Activated CD8-positive, alpha-beta memory T cell treated with anti-CD3 and anti-CD28 coated beads, Interleukin-2, amount 50 U/mL, for 48 hours (primary cell): ENCODE measurements at regions not wholly inside any gene's neighbourhood (a gene's known extent, or its start where the extent isn't known, plus 50 kb on each side); places are given as distances from the start of the nearest gene placed in this dataset.
A peak's percentile ranks its signal among the peaks of the same experiment; 100 is the strongest.

Source experiments
- DNase-seq: peaks from one replicate; pipeline ENCODE4 v3.0.0-alpha.2; 2020

- no peak for DNase-seq
Observed at GRCh38 chr17:65403626-65404025, 157.8 kb downstream of the AXIN2 start.

GRCh38 chr17:65402513-65403496 lies 158.6 kb downstream of the AXIN2 start:
- no peak for DNase-seq

DNA sequence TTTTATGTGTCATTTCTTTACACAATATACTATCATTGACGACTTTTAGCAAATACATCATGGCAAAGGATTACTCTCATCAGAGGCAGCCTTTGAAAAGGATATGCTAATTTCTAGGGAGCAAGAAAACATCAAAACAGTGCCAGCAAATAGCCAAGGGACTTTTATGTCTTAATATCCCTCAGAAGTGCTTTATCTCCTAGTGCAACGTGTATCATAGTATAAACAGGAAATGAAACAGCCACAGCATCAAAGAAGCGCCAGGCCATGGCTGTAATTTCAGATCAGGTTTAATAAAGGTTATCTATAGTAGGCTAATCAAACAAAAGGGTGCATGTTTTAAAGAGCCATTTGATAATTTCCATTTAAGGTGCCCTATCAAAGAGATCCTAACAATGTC lies 159.9 kb downstream of the AXIN2 start:
- no peak for DNase-seq

GRCh38 chr17:65400701-65401100 lies 160.7 kb downstream of the AXIN2 start:
- no peak for DNase-seq

GRCh38 chr17:65398040-65398787 lies 163.2 kb downstream of the AXIN2 start:
- DNase-seq = no peak

GRCh38 chr17:65395924-65396323 lies 165.5 kb downstream of the AXIN2 start:
- no peak for DNase-seq

GRCh38 chr17:65394811-65395472 lies 166.5 kb downstream of the AXIN2 start:
- no peak for DNase-seq

DNA sequence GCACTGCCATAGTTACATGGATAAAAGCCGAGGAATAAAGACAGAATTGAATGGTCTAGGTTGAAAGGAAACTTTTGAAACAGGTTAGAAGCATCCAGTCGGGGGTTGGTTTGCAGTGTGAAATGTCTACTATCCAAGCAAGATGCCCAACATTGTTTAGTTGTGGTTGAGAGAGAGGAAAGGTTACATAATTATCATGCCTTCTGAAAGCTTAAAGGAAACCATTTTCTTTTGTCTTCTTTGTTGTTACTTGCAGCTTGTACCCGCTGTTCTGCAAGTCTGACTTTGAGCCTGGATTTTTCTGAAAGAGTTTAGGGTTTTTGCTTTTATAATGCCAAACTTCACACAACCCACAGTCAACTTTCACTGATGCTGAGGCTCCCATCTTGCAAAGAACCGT lies 167.9 kb downstream of the AXIN2 start:
- DNase-seq = no peak

GRCh38 chr17:65389949-65390348 lies 171.5 kb downstream of the AXIN2 start:
- DNase-seq = no peak

- no peak for DNase-seq
Observed at GRCh38 chr17:65389426-65389825, 172.0 kb downstream of the AXIN2 start.

DNA sequence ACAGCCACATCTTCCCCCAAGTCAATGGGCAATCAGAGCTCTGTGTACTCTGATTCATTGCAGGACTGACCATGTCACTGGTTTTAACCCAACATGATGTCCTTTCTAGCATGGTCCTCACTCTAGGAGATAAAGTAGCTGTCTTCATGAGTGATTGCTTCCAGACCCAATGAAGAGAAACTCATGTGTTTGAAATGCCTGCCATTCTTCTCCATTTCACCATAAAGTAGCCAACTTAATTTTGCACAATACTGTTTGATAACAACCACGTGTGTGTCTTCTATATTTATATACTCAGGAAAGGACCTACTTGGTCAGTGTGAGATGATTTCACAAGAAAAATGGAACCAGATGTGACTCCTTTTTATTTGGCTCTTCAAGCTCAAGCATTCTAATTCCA lies 172.5 kb downstream of the AXIN2 start:
- DNase-seq = no peak

DNA sequence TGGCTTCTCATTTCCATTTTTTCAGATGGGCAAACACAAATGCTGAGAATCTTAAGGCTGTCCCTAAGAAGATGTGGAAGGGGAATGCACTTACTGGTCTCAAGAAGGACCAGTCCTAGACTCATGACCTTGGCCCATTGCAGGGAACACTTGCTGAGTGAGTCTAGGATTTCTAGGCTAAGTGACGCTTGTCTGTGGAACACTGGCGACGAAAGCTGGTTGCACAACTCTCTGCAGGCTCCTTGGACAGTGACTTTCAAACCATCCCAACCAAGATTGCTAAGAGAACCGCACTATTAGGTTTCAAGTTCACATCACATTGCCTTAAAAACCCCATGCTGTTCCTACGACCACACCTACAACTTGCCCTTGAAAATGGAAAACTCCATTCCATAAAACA lies 174.1 kb downstream of the AXIN2 start:
- no peak for DNase-seq

DNA sequence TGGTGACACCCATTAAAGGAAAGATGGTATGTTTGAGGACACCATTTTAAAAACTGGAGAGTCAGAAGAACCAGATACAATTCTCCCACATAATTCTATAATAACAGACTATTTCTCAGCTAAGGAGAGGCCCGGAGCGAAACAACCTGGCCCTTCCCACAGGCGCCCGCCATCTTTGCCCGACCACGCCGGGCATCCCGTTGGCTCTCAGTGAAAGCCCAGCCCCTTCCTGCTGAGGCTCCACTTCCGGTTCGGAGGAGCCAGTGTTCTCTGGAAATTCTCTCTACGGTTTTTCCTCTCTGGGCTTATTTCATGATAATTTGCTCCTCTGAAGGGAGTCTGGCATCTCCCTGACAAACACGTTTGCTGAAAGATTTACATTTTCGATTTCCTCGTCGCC lies 175.7 kb downstream of the AXIN2 start:
- no peak for DNase-seq

DNA sequence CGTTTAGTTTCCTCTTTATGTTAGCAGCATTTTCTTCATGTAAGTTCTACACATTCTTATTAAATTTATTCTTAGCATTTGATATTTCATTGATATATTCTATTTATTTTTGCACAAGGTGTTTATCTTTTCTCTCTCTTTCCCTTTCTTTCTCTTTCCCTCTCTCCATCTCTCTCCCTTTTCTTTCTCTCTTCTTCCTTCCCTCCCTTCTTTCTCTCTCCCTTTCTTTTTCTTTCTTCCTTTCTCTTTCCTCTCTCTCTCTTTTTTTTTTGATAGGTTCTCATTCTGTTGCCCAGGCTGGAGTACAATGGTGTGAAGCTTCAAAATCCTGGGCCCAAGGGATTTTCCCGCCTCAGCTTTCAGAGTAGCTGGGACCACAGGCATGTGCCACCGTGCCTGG lies 176.4 kb downstream of the AXIN2 start:
- DNase-seq = no peak

DNA sequence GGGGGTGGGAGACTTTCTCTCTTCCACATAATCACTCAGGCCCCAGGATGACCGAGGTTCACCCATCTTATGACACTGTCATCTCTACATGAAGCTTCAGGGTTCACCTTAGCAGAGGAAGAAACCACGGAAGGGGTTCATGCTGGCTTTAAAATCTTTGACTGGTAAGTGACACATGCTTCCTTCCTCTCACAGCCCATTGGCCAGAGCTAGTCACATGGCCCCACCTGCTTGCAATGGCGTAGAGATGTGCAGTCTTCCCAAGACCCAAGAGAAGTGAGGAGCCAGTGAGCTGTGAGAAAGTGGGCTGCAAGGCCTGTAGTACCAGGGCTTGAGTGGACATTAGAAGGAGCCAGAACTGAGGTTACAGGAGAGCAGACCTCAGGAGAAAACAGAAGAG lies 180.3 kb downstream of the AXIN2 start:
- DNase-seq = no peak

DNA sequence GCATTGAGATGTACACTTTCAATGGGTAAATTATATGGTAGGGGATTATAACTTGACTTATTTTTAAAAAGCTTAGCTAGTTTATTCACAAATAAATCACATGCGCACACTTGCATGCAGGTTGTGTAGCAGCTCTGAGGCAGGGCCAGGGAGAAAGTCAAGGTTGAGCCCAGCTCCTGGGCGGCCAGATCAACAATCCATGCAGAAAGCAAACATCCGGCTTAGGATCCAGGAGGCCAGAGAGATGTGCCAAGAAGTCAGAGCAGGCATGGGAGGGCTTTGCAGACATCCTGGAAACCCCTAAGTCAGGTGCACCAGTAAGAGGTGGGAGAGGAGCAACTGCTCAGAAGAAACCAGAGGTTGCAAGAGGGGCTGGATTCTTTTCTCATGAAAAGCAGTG lies 186.5 kb downstream of the AXIN2 start:
- DNase-seq = no peak

DNA sequence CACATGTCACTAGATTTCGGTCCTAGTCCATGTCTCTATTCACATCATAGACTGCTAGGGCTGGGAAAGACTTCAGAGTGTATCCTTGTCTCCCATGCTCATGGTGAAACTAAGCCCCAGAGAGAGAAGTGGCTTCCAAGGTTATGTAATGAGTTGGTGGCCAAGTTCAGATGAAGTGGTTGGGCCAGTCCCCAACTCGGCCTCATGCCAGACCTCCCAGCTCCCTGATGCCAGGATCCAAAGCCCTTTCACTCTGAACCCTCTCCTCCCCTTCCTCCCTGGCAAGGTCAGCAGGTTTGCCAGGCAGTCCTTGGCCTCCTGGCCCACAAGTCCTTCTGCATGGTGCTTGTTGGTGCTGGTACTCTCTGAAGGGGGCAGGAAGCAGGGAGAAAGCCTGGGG lies 189.7 kb downstream of the AXIN2 start:
- DNase-seq = no peak

GRCh38 chr17:65370669-65371131 lies 190.7 kb downstream of the AXIN2 start:
- no peak for DNase-seq

DNA sequence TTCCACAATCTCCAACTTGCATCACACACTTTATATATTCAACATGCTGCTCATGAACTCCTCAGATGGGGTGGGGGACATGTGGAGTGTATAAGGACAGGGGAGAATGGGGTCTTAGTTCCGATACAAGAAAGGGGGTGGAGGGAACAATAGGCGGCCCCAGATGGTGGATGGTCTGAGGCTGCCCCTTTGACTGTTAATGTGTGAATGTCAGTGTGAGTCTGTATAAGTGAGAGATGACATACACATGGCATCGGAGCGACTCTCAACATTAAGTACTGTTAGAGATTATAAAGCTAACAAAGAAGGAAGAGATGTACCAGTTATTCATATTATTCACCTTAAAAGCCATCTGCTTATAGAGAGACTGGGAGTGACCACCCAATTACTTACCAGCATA lies 193.1 kb downstream of the AXIN2 start:
- DNase-seq = no peak

DNA sequence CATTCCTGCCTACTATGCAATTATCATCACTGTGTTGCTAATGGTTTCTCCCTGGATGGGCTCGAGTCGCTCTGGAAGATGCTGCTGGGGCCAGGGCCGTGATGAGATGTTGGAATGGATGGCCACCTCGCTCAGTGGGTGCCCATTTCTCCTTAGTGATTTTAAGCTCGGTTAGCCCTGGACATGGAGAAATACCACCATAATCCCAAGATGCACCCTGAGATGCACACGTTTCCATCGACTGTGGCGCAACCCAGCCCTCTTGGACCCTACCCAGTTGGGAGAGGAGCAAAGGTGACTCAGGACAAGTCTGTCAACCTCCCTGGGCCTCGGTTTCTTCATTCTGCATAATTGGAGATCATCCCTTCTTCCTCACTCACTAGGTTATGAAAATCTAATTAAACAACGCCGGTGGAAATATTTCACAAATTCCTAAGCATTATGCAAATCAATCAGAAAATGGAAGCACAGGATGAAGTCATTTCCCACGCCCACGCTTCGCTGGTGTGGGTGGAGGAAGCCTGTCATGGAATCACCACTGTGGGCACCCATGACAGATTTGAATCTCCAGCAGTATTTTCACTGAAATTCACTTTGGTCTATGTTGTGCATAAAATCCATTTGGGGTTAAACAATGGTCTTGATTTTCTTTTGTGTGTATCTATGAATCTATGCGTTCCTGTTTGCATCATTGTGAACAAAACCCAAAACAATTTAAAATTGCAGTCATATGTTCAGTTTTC lies 195.2 kb downstream of the AXIN2 start:
- DNase-seq = peak; percentile 82

GRCh38 chr17:65365169-65365568 lies 196.3 kb downstream of the AXIN2 start:
- DNase-seq = no peak

DNA sequence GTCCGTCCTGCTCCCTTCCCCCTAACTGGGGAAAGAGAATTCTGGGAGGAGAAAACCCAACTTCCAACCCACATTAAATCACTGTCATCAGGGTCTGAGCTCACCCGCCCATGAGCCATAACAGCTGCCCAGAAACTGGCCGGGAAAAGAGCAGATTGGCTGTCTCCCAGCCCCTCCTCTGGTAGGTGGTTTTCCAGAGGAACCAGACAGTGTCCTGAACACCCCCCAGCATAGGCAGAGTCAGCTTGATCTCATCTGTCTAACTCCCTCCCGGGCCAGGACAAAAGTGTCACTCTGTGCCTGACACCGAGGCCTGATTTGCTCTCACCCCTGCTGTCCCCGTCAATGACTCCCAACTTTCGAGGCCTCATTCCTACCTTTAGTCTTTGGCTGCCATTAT lies 197.0 kb downstream of the AXIN2 start:
- DNase-seq = no peak

- no peak for DNase-seq
Observed at GRCh38 chr17:65362826-65363225, 198.6 kb downstream of the AXIN2 start.
